ENCODE measurements at regions not wholly inside any gene's neighbourhood (a gene's known extent, or its start where the extent isn't known, plus 50 kb on each side); places are given as distances from the start of the nearest gene placed in this dataset.

DNA sequence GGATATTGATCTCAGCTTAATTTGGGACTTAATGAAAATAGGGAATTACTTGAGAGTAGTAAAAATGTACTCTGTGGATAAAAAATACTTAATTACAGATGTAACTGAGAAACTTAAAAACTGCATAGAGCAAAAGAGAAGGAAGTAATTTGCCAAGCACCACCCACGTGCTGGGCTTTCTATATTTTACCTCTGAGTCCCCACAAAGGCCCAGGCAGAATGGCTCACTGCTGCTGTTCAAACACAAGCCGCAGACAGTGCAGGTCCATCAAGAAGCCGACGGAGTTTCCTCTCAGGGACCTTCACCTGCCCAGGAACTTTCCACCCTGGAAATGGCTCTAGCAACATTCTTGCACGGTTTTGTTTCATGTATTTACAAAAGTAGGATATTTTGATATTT lies 77.2 kb upstream of the TRPM1 start:
- ChIA-PET SMC1A (ENCODE audit: uncharacterized antibody, unreplicated experiment) (interaction anchor here (0.9 kb wide), 1 partner anchor 150 kb away, joined by 3 read pairs; no protein-coding TSS in a partner anchor), CTCF (no interaction called here), POLR2A (no interaction called here), RAD21 (ENCODE audit: unreplicated experiment) (no interaction called here)
- H3K36me3 ChIP-seq (ENCODE audit: control insufficient read depth in 2 of 2, insufficient read depth in 2 of 2, low read length in 1 of 2) = no peaks in the 10 kb centered on the region
- FAIRE-seq = no peak
- H3K4me2 ChIP-seq (ENCODE audit: control insufficient read depth, insufficient read depth) = no peak overlapping the region
- no peak for ATAC-seq
- peaks cover 8% of the 10 kb centered on the region; the same call in 2 of the 3 replicates for H3K9me3 ChIP-seq (replicated peaks; ENCODE audit: control insufficient read depth, insufficient read depth, low read length)
- intact Hi-C loops (cut with micrococcal nuclease; ENCODE audit: unreplicated experiment) = no loop called here
- TF ChIP-seq DPF2 (IDR thresholded peaks at IDR 0.05) (no peak), CBX5 (IDR thresholded peaks at IDR 0.05; ENCODE audit: low read depth) (no peak), ZNF217 (IDR thresholded peaks at IDR 0.05) (no peak), PML (IDR thresholded peaks at IDR 0.05; ENCODE audit: low read length) (no peak), HDAC6 (IDR thresholded peaks at IDR 0.05; ENCODE audit: unreplicated experiment) (no peak), NR2C1 (IDR thresholded peaks at IDR 0.05) (no peak), TCF3 (IDR thresholded peaks at IDR 0.05; ENCODE audit: borderline replicate concordance, insufficient read depth, low read depth, low read length) (no peak), SUZ12 (IDR thresholded peaks at IDR 0.05; ENCODE audit: unreplicated experiment) (no peak)
- TF ChIP-seq, protein P1, sequence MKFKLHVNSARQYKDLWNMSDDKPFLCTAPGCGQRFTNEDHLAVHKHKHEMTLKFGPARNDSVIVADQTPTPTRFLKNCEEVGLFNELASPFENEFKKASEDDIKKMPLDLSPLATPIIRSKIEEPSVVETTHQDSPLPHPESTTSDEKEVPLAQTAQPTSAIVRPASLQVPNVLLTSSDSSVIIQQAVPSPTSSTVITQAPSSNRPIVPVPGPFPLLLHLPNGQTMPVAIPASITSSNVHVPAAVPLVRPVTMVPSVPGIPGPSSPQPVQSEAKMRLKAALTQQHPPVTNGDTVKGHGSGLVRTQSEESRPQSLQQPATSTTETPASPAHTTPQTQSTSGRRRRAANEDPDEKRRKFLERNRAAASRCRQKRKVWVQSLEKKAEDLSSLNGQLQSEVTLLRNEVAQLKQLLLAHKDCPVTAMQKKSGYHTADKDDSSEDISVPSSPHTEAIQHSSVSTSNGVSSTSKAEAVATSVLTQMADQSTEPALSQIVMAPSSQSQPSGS (IDR thresholded peaks at IDR 0.05; ENCODE audit: low read length) = no peak
- no peak overlapping the region for H3K27ac ChIP-seq (ENCODE audit: control insufficient read depth, insufficient read depth)
- H3K9ac ChIP-seq (ENCODE audit: control insufficient read depth, insufficient read depth, low read length) = no peak overlapping the region
- no peak overlapping the region for H3K4me3 ChIP-seq
- no peak overlapping the region for H2AFZ ChIP-seq (ENCODE audit: control insufficient read depth, low read depth, low read length)
- peaks cover 22% of the 10 kb centered on the region for H3K4me1 ChIP-seq (ENCODE audit: control insufficient read depth, insufficient read depth, low read length)
- H4K20me1 ChIP-seq (ENCODE audit: control insufficient read depth, insufficient read depth) = no peaks in the 10 kb centered on the region
- DNase-seq (ENCODE audit: low read depth, low spot score) = no peak
- in situ Hi-C loops (cut with MboI) = no loop called here
- no TSS peak for BruUV-seq (replicated peaks)
- 33% methylated on average over 5 of the region's 5 CpGs for WGBS (ENCODE audit: insufficient coverage, insufficient replicate concordance, low lambda C conversion rate, missing lambda C conversion rate)
- no peaks in the 10 kb centered on the region for H3K79me2 ChIP-seq (ENCODE audit: control insufficient read depth, insufficient read depth, low read length)
- H3K27me3 ChIP-seq (replicated peaks in 1 of 2; ENCODE audit: control insufficient read depth in 2 of 2, insufficient read depth in 2 of 2, low read length in 1 of 2) = no peaks in the 10 kb centered on the region

DNA sequence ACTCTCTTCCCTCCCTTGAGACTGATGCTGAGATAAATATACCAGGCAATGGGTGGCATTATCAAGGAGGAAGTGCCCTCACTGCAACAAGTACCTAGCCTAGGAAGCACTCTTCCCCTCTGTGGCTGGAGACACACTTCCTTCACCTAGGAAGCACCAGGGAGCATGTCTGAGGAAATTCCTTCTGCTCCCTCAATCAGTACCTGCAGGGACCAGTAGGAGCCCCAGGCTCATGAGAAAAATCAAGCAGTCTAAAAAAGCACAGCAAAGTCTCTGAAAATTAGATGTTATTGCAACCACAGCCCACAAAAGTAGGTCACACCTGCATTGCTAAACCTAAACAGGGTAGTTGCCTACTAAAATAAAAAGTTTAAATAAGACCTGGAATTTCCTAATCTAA lies 78.2 kb upstream of the TRPM1 start:
- Histone ChIP-seq H3K9ac (ENCODE audit: control insufficient read depth, insufficient read depth, low read length) (no peak overlapping the region), H3K9me3 (replicated peaks; ENCODE audit: control insufficient read depth, insufficient read depth, low read length) (peaks cover 8% of the 10 kb centered on the region; the same call in 2 of the 3 replicates), H4K20me1 (ENCODE audit: control insufficient read depth, insufficient read depth) (no peaks in the 10 kb centered on the region), H3K4me1 (ENCODE audit: control insufficient read depth, insufficient read depth, low read length) (peaks cover 14% of the 10 kb centered on the region), H2AFZ (ENCODE audit: control insufficient read depth, low read depth, low read length) (no peak overlapping the region), H3K4me3 (no peak overlapping the region), H3K27ac (ENCODE audit: control insufficient read depth, insufficient read depth) (no peak overlapping the region), H3K27me3 (replicated peaks in 1 of 2; ENCODE audit: control insufficient read depth in 2 of 2, insufficient read depth in 2 of 2, low read length in 1 of 2) (no peaks in the 10 kb centered on the region), H3K79me2 (ENCODE audit: control insufficient read depth, insufficient read depth, low read length) (no peaks in the 10 kb centered on the region), H3K36me3 (ENCODE audit: control insufficient read depth in 2 of 2, insufficient read depth in 2 of 2, low read length in 1 of 2) (no peaks in the 10 kb centered on the region), H3K4me2 (ENCODE audit: control insufficient read depth, insufficient read depth) (no peak overlapping the region)
- ChIA-PET SMC1A (ENCODE audit: uncharacterized antibody, unreplicated experiment) (no interaction called here), RAD21 (ENCODE audit: unreplicated experiment) (no interaction called here), CTCF (no interaction called here), POLR2A (no interaction called here)
- DNase-seq (ENCODE audit: low read depth, low spot score) (no peak), FAIRE-seq (no peak), ATAC-seq (no peak)
- in situ Hi-C loops (cut with MboI) = no loop called here
- intact Hi-C loops (cut with micrococcal nuclease; ENCODE audit: unreplicated experiment) = no loop called here
- no TSS peak for BruUV-seq (replicated peaks)
- TF ChIP-seq, protein P2, sequence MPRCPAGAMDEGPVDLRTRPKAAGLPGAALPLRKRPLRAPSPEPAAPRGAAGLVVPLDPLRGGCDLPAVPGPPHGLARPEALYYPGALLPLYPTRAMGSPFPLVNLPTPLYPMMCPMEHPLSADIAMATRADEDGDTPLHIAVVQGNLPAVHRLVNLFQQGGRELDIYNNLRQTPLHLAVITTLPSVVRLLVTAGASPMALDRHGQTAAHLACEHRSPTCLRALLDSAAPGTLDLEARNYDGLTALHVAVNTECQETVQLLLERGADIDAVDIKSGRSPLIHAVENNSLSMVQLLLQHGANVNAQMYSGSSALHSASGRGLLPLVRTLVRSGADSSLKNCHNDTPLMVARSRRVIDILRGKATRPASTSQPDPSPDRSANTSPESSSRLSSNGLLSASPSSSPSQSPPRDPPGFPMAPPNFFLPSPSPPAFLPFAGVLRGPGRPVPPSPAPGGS (IDR thresholded peaks at IDR 0.05; ENCODE audit: borderline replicate concordance, insufficient read depth, low read depth, low read length, poor library complexity, severe bottlenecking) = no peak
- TF ChIP-seq TBL1XR1 (IDR thresholded peaks at IDR 0.05; ENCODE audit: low read depth, low read length) = no peak
- TF ChIP-seq, protein P3, sequence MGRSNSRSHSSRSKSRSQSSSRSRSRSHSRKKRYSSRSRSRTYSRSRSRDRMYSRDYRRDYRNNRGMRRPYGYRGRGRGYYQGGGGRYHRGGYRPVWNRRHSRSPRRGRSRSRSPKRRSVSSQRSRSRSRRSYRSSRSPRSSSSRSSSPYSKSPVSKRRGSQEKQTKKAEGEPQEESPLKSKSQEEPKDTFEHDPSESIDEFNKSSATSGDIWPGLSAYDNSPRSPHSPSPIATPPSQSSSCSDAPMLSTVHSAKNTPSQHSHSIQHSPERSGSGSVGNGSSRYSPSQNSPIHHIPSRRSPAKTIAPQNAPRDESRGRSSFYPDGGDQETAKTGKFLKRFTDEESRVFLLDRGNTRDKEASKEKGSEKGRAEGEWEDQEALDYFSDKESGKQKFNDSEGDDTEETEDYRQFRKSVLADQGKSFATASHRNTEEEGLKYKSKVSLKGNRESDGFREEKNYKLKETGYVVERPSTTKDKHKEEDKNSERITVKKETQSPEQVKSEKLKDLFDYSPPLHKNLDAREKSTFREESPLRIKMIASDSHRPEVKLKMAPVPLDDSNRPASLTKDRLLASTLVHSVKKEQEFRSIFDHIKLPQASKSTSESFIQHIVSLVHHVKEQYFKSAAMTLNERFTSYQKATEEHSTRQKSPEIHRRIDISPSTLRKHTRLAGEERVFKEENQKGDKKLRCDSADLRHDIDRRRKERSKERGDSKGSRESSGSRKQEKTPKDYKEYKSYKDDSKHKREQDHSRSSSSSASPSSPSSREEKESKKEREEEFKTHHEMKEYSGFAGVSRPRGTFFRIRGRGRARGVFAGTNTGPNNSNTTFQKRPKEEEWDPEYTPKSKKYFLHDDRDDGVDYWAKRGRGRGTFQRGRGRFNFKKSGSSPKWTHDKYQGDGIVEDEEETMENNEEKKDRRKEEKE (IDR thresholded peaks at IDR 0.05) = no peak
